GM10248 (cell line): ENCODE measurements at regions not wholly inside any gene's neighbourhood (a gene's known extent, or its start where the extent isn't known, plus 50 kb on each side); places are given as distances from the start of the nearest gene placed in this dataset.

Experiments
- CTCF ChIA-PET: fragments of 300-600 bp; sonication (Branson Sonifier 250); formaldehyde crosslinking; extraction: SDS; loops from one replicate; lab custom pipeline; 2021; ENCODE audit warnings: antibody characterized with exemption; lab: Yijun Ruan, JAX
- POLR2A ChIA-PET: fragments of 350-650 bp; sonication (Branson Sonifier 250); formaldehyde crosslinking; extraction: SDS; loops from one replicate; lab custom pipeline; 2020; ENCODE audit warnings: antibody characterized with exemption; lab: Yijun Ruan, JAX
- DNase-seq: peaks from one replicate; pipeline ENCODE4 v3.0.0; 2012; ENCODE audit errors: extremely low spot score
- TF ChIP-seq, protein P1 (sequence below): IDR thresholded peaks from 2 replicates; pipeline ENCODE4 v1.5.1; 2012; ENCODE audit warnings: mild to moderate bottlenecking, low read depth; ENCODE audit errors: extremely low read depth, missing control alignments, control extremely low read depth

GRCh38 chr5:20102293-20102692 lies 114.3 kb upstream of the CDH18 start:
- TF ChIP-seq, protein P1, sequence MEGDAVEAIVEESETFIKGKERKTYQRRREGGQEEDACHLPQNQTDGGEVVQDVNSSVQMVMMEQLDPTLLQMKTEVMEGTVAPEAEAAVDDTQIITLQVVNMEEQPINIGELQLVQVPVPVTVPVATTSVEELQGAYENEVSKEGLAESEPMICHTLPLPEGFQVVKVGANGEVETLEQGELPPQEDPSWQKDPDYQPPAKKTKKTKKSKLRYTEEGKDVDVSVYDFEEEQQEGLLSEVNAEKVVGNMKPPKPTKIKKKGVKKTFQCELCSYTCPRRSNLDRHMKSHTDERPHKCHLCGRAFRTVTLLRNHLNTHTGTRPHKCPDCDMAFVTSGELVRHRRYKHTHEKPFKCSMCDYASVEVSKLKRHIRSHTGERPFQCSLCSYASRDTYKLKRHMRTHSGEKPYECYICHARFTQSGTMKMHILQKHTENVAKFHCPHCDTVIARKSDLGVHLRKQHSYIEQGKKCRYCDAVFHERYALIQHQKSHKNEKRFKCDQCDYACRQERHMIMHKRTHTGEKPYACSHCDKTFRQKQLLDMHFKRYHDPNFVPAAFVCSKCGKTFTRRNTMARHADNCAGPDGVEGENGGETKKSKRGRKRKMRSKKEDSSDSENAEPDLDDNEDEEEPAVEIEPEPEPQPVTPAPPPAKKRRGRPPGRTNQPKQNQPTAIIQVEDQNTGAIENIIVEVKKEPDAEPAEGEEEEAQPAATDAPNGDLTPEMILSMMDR = no peak
- no peak for DNase-seq
- ChIA-PET CTCF (interaction anchor here (1.4 kb wide), 1 partner anchor 16 kb away, joined by 3 read pairs; no protein-coding TSS in a partner anchor), POLR2A (no interaction called here)

DNA sequence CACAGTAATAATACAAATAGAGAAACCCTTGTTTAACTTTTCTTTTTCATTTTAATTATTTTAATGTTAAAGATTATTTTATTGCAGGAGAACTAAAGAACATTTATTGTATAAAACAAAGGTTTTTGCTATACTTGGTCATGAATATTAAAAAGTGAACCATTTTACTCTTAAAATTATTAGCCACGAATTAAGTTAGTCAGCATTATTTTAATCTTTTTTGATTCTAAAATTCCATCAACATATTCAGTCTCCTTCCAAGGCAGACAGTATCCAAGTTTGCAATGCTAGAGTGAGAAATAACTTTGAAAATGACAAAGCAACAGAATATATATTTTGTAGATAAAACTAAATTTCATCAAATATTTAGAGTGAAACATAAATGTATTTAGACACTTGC lies 110.7 kb upstream of the CDH18 start:
- no peak for DNase-seq
- TF ChIP-seq, protein P1 = no peak

GRCh38 chr5:20088361-20088760 lies 100.4 kb upstream of the CDH18 start:
- TF ChIP-seq, protein P1 = no peak
- DNase-seq = no peak
- POLR2A ChIA-PET = no interaction called here
- CTCF ChIA-PET = no interaction called here

More for the DNA sequence above, 110.7 kb upstream of the CDH18 start:
- CTCF ChIA-PET = no interaction called here
- POLR2A ChIA-PET = no interaction called here

- ChIA-PET CTCF (no interaction called here), POLR2A (no interaction called here)
- no peak for DNase-seq
- TF ChIP-seq, protein P1 = no peak
These were observed 99.3 kb upstream of the CDH18 start for GRCh38 chr5:20087299-20087698.

- ChIA-PET CTCF (no interaction called here), POLR2A (no interaction called here)
- TF ChIP-seq, protein P1 = no peak
- DNase-seq = no peak
These were observed 89.2 kb upstream of the CDH18 start for GRCh38 chr5:20077186-20077585.

DNA sequence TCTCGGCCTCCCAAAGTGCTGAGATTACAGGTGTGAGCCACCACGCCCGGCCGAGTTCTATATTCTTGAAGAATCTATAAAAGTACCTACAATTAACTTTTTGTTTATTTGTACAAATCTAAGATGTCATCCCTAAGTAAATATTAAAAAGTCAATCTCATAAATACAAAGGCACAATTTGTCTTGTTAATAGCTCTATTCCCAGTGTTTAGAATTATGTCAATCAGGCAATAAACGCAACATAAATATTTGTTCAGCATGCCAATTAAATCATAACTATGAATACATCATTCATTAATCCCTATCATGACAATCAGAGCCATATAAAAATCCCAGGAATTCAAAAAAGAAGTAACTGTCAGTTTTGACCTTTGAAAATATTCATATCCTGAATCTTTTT lies 68.9 kb upstream of the CDH18 start:
- CTCF ChIA-PET = no interaction called here
- TF ChIP-seq, protein P1 = no peak
- no peak for DNase-seq
- POLR2A ChIA-PET = no interaction called here
